Fibroblast of lung (primary cell): ENCODE measurements at regions not wholly inside any gene's neighbourhood (a gene's known extent, or its start where the extent isn't known, plus 50 kb on each side); places are given as distances from the start of the nearest gene placed in this dataset.

Source experiments
- DNase-seq, 2 donors: peaks; one replicate each; pipeline versions ENCODE4 v3.0.0 to v3.0.0-alpha.2; 2010; ENCODE audit warnings: low read depth in 2 of 2
- H2AFZ ChIP-seq: 2 replicates; pipeline ENCODE4 v1.5.1; 2012; ENCODE audit warnings: low read length, control low read depth, inconsistent platforms
- H3K27ac ChIP-seq: 2 replicates; pipeline ENCODE4 v1.5.1; 2011; ENCODE audit warnings: low read length, control low read depth; ENCODE audit not compliant: insufficient read depth
- H3K27me3 ChIP-seq: 2 replicates; pipeline ENCODE4 v1.5.1; 2011; ENCODE audit warnings: mild to moderate bottlenecking, low read length; ENCODE audit not compliant: control insufficient read depth, insufficient read depth
- H3K36me3 ChIP-seq: 2 replicates; pipeline ENCODE4 v1.5.1; 2011; ENCODE audit warnings: low read length; ENCODE audit not compliant: control insufficient read depth, insufficient read depth
- H3K4me1 ChIP-seq: 2 replicates; pipeline ENCODE4 v1.5.1; 2011; ENCODE audit warnings: low read length; ENCODE audit not compliant: control insufficient read depth, insufficient read depth; ENCODE audit errors: extremely low read depth
- H3K4me2 ChIP-seq: 2 replicates; pipeline ENCODE4 v1.5.1; 2011; ENCODE audit warnings: low read length, control low read depth; ENCODE audit not compliant: insufficient read depth; ENCODE audit errors: extremely low read depth
- H3K4me3 ChIP-seq, 4 experiments: fragments of 200-600 bp in 1 of 4; sonication (generic) in 1 of 4; replicated peaks in 1 of 4; 2 replicates each; pipeline ENCODE4 v1.5.1; 2011 to 2016; ENCODE audit warnings: low read length in 4 of 4, low read depth in 3 of 4, mild to moderate bottlenecking in 3 of 4, control low read depth in 2 of 4, inconsistent platforms in 1 of 4, mixed read lengths in 1 of 4; ENCODE audit not compliant: insufficient read depth in 1 of 4; ENCODE audit errors: control extremely low read depth in 1 of 4
- H3K79me2 ChIP-seq: 2 replicates; pipeline ENCODE4 v1.5.1; 2012; ENCODE audit warnings: mild to moderate bottlenecking, low read length, inconsistent platforms; ENCODE audit not compliant: control insufficient read depth, insufficient read depth
- H3K9ac ChIP-seq: 2 replicates; pipeline ENCODE4 v1.5.1; 2011; ENCODE audit warnings: mild to moderate bottlenecking, low read length, control low read depth; ENCODE audit not compliant: insufficient read depth
- H3K9me3 ChIP-seq: 2 replicates; pipeline ENCODE4 v1.5.1; 2012; ENCODE audit warnings: low read depth, low read length; ENCODE audit not compliant: control insufficient read depth, insufficient read depth
- H4K20me1 ChIP-seq: 2 replicates; pipeline ENCODE4 v1.5.1; 2011; ENCODE audit warnings: low read length; ENCODE audit not compliant: control insufficient read depth, insufficient read depth; ENCODE audit errors: extremely low read depth
- EZH2 ChIP-seq: IDR thresholded peaks from 2 replicates; pipeline ENCODE4 v1.5.1; 2012; ENCODE audit warnings: low read length, control low read depth, mild to moderate bottlenecking; ENCODE audit errors: missing control alignments
- TF ChIP-seq, protein P1 (sequence below), 2 donors: IDR thresholded peaks in 1 of 2; conservative IDR thresholded peaks in 1 of 2; 1 replicate in 1 of 2; 2 replicates in 1 of 2; pipeline ENCODE4 v1.5.1; 2011 to 2012; ENCODE audit warnings: low read length in 2 of 2, control low read depth in 1 of 2, inconsistent platforms in 1 of 2, low read depth in 1 of 2, mild to moderate bottlenecking in 1 of 2

GRCh38 chr1:117271129-117271528 is 60.4 kb upstream of the VTCN1 start:
- H3K4me3 ChIP-seq, result no peak overlapping the region
- no peak for DNase-seq
- H3K4me1 ChIP-seq, result no peaks in the 10 kb centered on the region
- H3K27me3 ChIP-seq, result peaks cover 4% of the 10 kb centered on the region
- no peak overlapping the region for H3K27ac ChIP-seq
- no peak overlapping the region for H3K9ac ChIP-seq
- no peaks in the 10 kb centered on the region for H3K79me2 ChIP-seq
- TF ChIP-seq, protein P1, sequence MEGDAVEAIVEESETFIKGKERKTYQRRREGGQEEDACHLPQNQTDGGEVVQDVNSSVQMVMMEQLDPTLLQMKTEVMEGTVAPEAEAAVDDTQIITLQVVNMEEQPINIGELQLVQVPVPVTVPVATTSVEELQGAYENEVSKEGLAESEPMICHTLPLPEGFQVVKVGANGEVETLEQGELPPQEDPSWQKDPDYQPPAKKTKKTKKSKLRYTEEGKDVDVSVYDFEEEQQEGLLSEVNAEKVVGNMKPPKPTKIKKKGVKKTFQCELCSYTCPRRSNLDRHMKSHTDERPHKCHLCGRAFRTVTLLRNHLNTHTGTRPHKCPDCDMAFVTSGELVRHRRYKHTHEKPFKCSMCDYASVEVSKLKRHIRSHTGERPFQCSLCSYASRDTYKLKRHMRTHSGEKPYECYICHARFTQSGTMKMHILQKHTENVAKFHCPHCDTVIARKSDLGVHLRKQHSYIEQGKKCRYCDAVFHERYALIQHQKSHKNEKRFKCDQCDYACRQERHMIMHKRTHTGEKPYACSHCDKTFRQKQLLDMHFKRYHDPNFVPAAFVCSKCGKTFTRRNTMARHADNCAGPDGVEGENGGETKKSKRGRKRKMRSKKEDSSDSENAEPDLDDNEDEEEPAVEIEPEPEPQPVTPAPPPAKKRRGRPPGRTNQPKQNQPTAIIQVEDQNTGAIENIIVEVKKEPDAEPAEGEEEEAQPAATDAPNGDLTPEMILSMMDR (conservative IDR thresholded peaks at IDR 0.05 in 1 of 2, IDR thresholded peaks at IDR 0.05 in 1 of 2; ENCODE audit: low read depth in 1 of 2, low read length in 2 of 2), result no peak
- TF ChIP-seq EZH2, result no peak
- H3K9me3 ChIP-seq, result no peaks in the 10 kb centered on the region
- H3K4me2 ChIP-seq, result no peak overlapping the region
- no peaks in the 10 kb centered on the region for H4K20me1 ChIP-seq
- H3K36me3 ChIP-seq, result no peaks in the 10 kb centered on the region
- no peak overlapping the region for H2AFZ ChIP-seq

GRCh38 chr1:117270679-117271078 is 60.0 kb upstream of the VTCN1 start:
- Histone ChIP-seq H2AFZ (no peak overlapping the region), H4K20me1 (no peaks in the 10 kb centered on the region), H3K27ac (no peak overlapping the region), H3K4me3 (no peak overlapping the region), H3K36me3 (no peaks in the 10 kb centered on the region), H3K79me2 (no peaks in the 10 kb centered on the region), H3K4me2 (no peak overlapping the region), H3K27me3 (peaks cover 4% of the 10 kb centered on the region), H3K4me1 (no peaks in the 10 kb centered on the region), H3K9me3 (no peaks in the 10 kb centered on the region), H3K9ac (no peak overlapping the region)
- TF ChIP-seq, protein P1 (conservative IDR thresholded peaks at IDR 0.05 in 1 of 2, IDR thresholded peaks at IDR 0.05 in 1 of 2; ENCODE audit: low read depth in 1 of 2, low read length in 2 of 2), result no peak
- TF ChIP-seq EZH2, result no peak
- DNase-seq, result no peak

- no peaks in the 10 kb centered on the region for H4K20me1 ChIP-seq
- TF ChIP-seq EZH2, result no peak
- TF ChIP-seq, protein P1 (conservative IDR thresholded peaks at IDR 0.05 in 1 of 2, IDR thresholded peaks at IDR 0.05 in 1 of 2; ENCODE audit: low read depth in 1 of 2, low read length in 2 of 2), result no peak
- no peak overlapping the region for H3K4me3 ChIP-seq
- H3K4me1 ChIP-seq, result no peaks in the 10 kb centered on the region
- H3K79me2 ChIP-seq, result no peaks in the 10 kb centered on the region
- no peak overlapping the region for H2AFZ ChIP-seq
- H3K9ac ChIP-seq, result no peak overlapping the region
- no peaks in the 10 kb centered on the region for H3K36me3 ChIP-seq
- H3K4me2 ChIP-seq, result no peak overlapping the region
- H3K27me3 ChIP-seq, result peaks cover 4% of the 10 kb centered on the region
- no peaks in the 10 kb centered on the region for H3K9me3 ChIP-seq
- no peak for DNase-seq
- no peak overlapping the region for H3K27ac ChIP-seq
Observed at GRCh38 chr1:117268535-117269455, 58.1 kb upstream of the VTCN1 start.
